Liver (tissue), 8 donors: ENCODE measurements at regions not wholly inside any gene's neighbourhood (a gene's known extent, or its start where the extent isn't known, plus 50 kb on each side); places are given as distances from the start of the nearest gene placed in this dataset.

Experiments
- DNase-seq: peaks from one replicate; pipeline ENCODE4 v3.0.0-alpha.2; 2017; ENCODE audit warnings: low spot score
- H3K27ac ChIP-seq, 2 donors: one replicate each; pipeline ENCODE4 v1.7.0; 2013; ENCODE audit warnings: inconsistent platforms in 2 of 2, low read length in 2 of 2, control low read depth in 1 of 2, low read depth in 1 of 2, mild to moderate bottlenecking in 1 of 2
- H3K27me3 ChIP-seq, 4 donors: one replicate each; pipeline versions ENCODE4 v1.6.1 to v1.7.0; 2013; ENCODE audit warnings: low read length in 3 of 4, inconsistent platforms in 1 of 4, mild to moderate bottlenecking in 1 of 4, moderate library complexity in 1 of 4; ENCODE audit not compliant: control insufficient read depth in 4 of 4, insufficient read depth in 4 of 4
- H3K36me3 ChIP-seq, 4 donors: one replicate each; pipeline versions ENCODE4 v1.6.1 to v1.7.0; 2013; ENCODE audit warnings: low read length in 3 of 4, mild to moderate bottlenecking in 3 of 4, low read depth in 1 of 4, moderate library complexity in 1 of 4; ENCODE audit not compliant: control insufficient read depth in 4 of 4, insufficient read depth in 3 of 4
- H3K4me1 ChIP-seq, 4 donors: one replicate each; pipeline versions ENCODE4 v1.6.1 to v1.7.0; 2013; ENCODE audit warnings: low read length in 3 of 4, mild to moderate bottlenecking in 3 of 4, moderate library complexity in 1 of 4; ENCODE audit not compliant: control insufficient read depth in 4 of 4, insufficient read depth in 4 of 4
- H3K4me3 ChIP-seq, 3 donors: one replicate each; pipeline versions ENCODE4 v1.6.1 to v1.7.0; 2013; ENCODE audit warnings: low read length in 3 of 3, control low read depth in 1 of 3, low read depth in 1 of 3, mild to moderate bottlenecking in 1 of 3
- H3K9ac ChIP-seq, 2 donors: one replicate each; pipeline ENCODE4 v1.7.0; 2013; ENCODE audit warnings: low read length in 2 of 2, mild to moderate bottlenecking in 2 of 2, moderate library complexity in 2 of 2, control low read depth in 1 of 2, low read depth in 1 of 2
- H3K9me3 ChIP-seq, 4 donors: one replicate each; pipeline versions ENCODE4 v1.6.1 to v1.7.0; 2013; ENCODE audit warnings: low read length in 3 of 4; ENCODE audit not compliant: control insufficient read depth in 4 of 4
- ATF3 ChIP-seq: IDR thresholded peaks from 2 replicates; pipeline ENCODE4 v1.6.1; 2016; ENCODE audit warnings: antibody characterized with exemption
- CTCF ChIP-seq: fragments of 150-350 bp; IDR thresholded peaks from 2 replicates; pipeline ENCODE4 v1.5.1; 2017; ENCODE audit warnings: improper control_type of control experiment, low read depth, low read length; ENCODE audit not compliant: missing input control
- FOXA1 ChIP-seq: IDR thresholded peaks from 2 replicates; pipeline ENCODE4 v1.6.1; 2016; ENCODE audit warnings: antibody characterized with exemption
- GABPA ChIP-seq, 2 donors: IDR thresholded peaks in 1 of 2; conservative IDR thresholded peaks in 1 of 2; 2 replicates each; pipeline ENCODE4 v1.6.1; 2016; ENCODE audit warnings: antibody characterized with exemption in 2 of 2, mild to moderate bottlenecking in 1 of 2, moderate library complexity in 1 of 2
- HNF4A ChIP-seq, 2 donors: conservative IDR thresholded peaks; 2 replicates each; pipeline ENCODE4 v1.6.1; 2016; ENCODE audit warnings: antibody characterized with exemption in 2 of 2, mild to moderate bottlenecking in 2 of 2
- HNF4G ChIP-seq: IDR thresholded peaks from 2 replicates; pipeline ENCODE4 v1.6.1; 2016; ENCODE audit warnings: antibody characterized with exemption
- JUND ChIP-seq, 2 donors: IDR thresholded peaks; 2 replicates each; pipeline ENCODE4 v1.6.1; 2016; ENCODE audit warnings: antibody characterized with exemption in 2 of 2
- MAX ChIP-seq: IDR thresholded peaks from 2 replicates; pipeline ENCODE4 v1.6.1; 2016; ENCODE audit warnings: antibody characterized with exemption
- NR2F2 ChIP-seq: IDR thresholded peaks from 2 replicates; pipeline ENCODE4 v1.6.1; 2016; ENCODE audit warnings: antibody characterized with exemption
- RAD21 ChIP-seq, 2 donors: IDR thresholded peaks; 2 replicates each; pipeline ENCODE4 v1.6.1; 2016; ENCODE audit warnings: antibody characterized with exemption in 2 of 2, mild to moderate bottlenecking in 2 of 2
- REST ChIP-seq: IDR thresholded peaks from 2 replicates; pipeline ENCODE4 v1.6.1; 2016; ENCODE audit warnings: antibody characterized with exemption, mild to moderate bottlenecking
- RXRA ChIP-seq, 2 donors: IDR thresholded peaks; 2 replicates each; pipeline ENCODE4 v1.6.1; 2017 to 2018; ENCODE audit warnings: antibody characterized with exemption in 2 of 2, mild to moderate bottlenecking in 1 of 2
- SP1 ChIP-seq: IDR thresholded peaks from 2 replicates; pipeline ENCODE4 v1.6.1; 2018; ENCODE audit warnings: antibody characterized with exemption, mild to moderate bottlenecking
- TAF1 ChIP-seq: conservative IDR thresholded peaks from 2 replicates; pipeline ENCODE4 v1.6.1; 2016; ENCODE audit warnings: antibody characterized with exemption, mild to moderate bottlenecking
- YY1 ChIP-seq: IDR thresholded peaks from 2 replicates; pipeline ENCODE4 v1.6.1; 2016; ENCODE audit warnings: antibody characterized with exemption, mild to moderate bottlenecking
- ZBTB33 ChIP-seq: IDR thresholded peaks from 2 replicates; pipeline ENCODE4 v1.6.1; 2016; ENCODE audit warnings: antibody characterized with exemption
- WGBS: extraction: QIAGEN DNeasy Blood & Tissue Kit; methylation state at CpG from one replicate; pipeline ENCODE4 v1.1.7; 2013; 5-methylcytosine and 5-hydroxymethylcytosine counted together
- donor health status: healthy.
- donor health status: healthy.
- donor health status: healthy.
- donor health status: healthy.
- donor health status: healthy.

GRCh38 chrX:57232658-57233360 is 53.7 kb upstream of the FAAH2 start:
- H3K9me3 ChIP-seq, result no peaks in the 10 kb centered on the region
- no peaks in the 10 kb centered on the region for H3K36me3 ChIP-seq
- TF ChIP-seq ZBTB33 (no peak), TAF1 (no peak), CTCF (no peak), YY1 (no peak), HNF4A (conservative IDR thresholded peaks at IDR 0.05) (no peak), RXRA (IDR thresholded peaks at IDR 0.05) (no peak), FOXA1 (no peak), MAX (no peak), SP1 (no peak), RAD21 (IDR thresholded peaks at IDR 0.05) (no peak), JUND (IDR thresholded peaks at IDR 0.05) (no peak), NR2F2 (no peak), REST (no peak), HNF4G (no peak), GABPA (IDR thresholded peaks at IDR 0.05 in 1 of 2, conservative IDR thresholded peaks at IDR 0.05 in 1 of 2) (no peak), ATF3 (no peak)
- WGBS, result 86% methylated on average over 3 of the region's 3 CpGs
- H3K27ac ChIP-seq, result no peak overlapping the region
- no peak overlapping the region for H3K4me3 ChIP-seq
- H3K27me3 ChIP-seq, result no peaks in the 10 kb centered on the region
- no peak for DNase-seq
- H3K9ac ChIP-seq, result no peak overlapping the region
- no peaks in the 10 kb centered on the region for H3K4me1 ChIP-seq
